Left hindlimb (tissue), 1 donor: ENCODE measurements at regions not wholly inside any gene's neighbourhood (a gene's known extent, or its start where the extent isn't known, plus 50 kb on each side); places are given as distances from the start of the nearest gene placed in this dataset.

Experiments used
- DNase-seq: peaks from one replicate; pipeline ENCODE4 v3.0.0-alpha.2; 2018

DNA sequence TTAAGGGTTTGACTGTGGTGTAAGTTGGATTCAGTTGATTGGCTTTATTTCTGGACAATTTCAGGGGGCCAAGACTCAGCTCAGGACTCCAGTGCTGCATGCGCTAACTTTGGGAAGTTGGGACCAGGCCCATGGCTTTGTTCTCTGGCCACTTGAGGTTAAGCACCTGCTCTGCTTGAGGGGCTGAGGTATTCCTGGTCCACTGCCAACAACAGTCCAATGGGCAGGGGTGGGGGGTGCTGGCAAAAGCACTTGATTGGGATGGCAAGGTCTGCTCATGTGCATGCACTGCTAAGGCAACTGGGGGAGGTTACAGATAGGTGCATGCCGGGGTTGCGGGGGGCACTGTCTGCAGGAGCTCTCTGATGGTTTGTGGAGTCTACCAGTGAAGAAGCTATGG is 52.6 kb upstream of the ASB17 start:
- no peak for DNase-seq

DNA sequence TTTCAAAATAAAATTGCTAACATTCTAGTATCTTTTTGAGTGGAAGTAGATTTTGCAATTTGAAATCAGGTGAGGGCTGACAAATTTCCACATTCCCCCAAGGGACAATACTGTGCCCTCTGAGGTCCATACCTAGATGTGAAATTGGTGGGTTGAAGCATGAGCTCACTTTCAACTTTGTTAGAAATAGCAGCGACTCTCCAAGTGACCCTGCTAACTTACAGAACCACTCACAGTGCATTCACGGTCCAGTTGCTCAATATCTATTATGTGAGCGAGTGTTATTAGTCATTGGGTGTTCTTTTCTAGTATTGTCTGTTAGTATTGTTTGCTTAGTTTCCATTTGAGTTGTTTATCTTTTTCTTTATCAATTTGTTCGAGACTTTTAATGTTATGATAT is 53.6 kb upstream of the ASB17 start:
- no peak for DNase-seq

- DNase-seq: no peak
Observed at GRCh38 chr1:75986478-75986877, 54.3 kb upstream of the ASB17 start.

GRCh38 chr1:75989121-75989520 is 56.9 kb upstream of the ASB17 start:
- no peak for DNase-seq

- DNase-seq: no peak
Observed at GRCh38 chr1:75990686-75991085, 58.5 kb upstream of the ASB17 start.

DNA sequence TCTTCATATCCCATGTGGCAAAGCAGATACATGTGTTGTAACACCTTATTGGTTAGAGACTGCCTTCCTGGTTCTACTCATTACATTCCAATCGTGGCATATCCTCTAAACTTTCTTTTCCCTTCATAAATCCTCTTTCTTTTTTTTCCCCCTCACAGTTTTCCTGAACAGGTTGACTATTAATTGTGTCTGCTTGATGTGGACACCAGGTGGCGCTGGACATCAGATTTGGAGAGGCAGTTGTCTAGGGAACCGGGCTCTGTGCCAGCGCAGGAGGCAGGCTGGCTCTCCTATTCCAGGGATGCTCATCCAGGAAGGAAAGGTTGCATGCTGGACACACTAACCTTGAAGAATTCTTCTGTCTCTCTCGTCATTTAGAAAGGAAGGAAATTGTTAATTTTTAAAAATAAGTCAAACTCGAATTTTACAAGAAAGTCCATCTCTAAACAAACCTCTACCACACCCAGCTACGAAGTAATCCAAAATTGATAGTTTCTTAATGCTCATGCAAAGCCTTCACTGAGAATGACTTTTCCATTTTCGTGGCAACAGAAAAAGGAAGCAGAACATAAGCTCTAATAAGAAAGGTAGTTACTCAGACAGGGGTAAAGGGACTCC is 59.4 kb upstream of the ASB17 start:
- peak; percentile 85 for DNase-seq

DNA sequence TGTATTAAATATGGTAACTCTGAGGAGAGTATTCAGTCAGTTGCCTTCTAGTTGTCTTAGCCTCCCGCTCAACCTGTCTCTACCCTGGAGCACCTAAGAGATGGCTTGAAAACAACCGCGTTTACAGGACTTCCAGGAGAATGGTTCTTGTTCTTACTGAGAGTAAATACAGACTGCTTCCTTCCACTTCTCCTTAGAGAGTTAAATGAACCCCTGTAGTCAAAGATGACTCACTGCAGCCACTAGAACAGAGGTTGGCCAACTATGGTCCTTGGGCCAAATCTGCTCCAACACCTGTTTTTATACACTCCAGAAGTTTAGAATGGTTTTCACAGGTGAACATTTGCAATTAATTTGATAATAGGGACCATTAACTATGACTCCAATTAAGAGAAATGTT is 60.1 kb upstream of the ASB17 start:
- no peak for DNase-seq

- DNase-seq: no peak
Observed at GRCh38 chr1:75993661-75994060, 61.5 kb upstream of the ASB17 start.

GRCh38 chr1:75996196-75996595 is 64.0 kb upstream of the ASB17 start:
- no peak for DNase-seq

DNA sequence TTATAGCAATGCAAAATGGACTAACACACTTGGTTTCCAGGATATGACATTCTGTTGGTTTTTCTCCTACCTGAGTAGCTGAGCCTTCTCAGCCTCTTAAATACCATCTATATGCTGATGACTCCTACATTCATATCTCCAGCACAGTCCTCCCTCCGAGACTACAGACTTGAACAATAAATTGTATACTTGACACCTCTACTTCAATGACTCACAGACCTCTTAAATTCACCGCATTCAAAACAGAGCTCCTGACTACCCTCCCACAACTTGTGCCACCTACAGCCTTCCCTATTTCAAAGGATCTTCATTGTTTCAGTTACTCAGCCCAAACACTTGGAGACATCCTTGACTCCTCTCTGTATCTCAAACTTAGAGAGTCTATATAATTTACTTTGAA is 66.8 kb upstream of the ASB17 start:
- DNase-seq: no peak

DNA sequence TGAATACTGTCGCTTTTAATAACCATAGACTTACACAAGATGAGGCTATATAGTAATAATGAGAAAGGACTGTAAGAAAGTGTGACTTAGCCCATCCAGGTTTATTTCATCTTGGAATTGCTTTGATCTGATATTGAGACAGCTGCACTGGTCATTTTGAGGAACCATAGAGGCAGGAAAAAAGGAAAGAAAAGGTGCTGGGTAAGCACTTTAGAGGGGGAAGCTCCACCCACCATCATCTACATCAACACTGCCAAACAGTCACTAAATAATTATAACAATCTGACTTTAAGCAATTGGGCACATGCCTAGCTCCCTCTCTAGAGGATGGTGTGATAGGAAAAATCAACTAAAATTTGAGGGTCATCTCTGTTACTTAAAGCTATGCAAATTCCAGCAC is 70.6 kb upstream of the ST6GALNAC3 start:
- DNase-seq: no peak

- no peak for DNase-seq
Observed at GRCh38 chr1:76005765-76006164, 68.8 kb upstream of the ST6GALNAC3 start.

DNA sequence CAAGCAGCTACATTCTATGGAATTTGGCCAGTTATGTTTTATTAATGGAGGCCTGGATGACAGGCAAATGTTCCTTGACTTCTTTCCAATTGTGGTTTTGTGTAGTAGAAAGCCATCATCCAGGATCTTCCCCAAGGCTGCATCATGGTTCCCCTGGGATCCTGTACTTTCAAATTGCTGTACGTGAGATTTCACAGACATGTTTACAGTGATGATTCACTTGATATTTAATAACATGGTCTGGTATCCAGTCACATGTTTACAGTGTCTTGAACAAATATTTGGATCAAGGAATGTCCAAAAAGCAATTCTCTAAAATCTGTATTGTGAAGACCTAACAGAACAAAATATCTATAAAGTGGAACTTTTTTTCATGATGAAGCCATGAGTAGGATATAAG is 68.3 kb upstream of the ST6GALNAC3 start:
- no peak for DNase-seq

GRCh38 chr1:76010802-76011201 is 63.7 kb upstream of the ST6GALNAC3 start:
- DNase-seq: no peak

DNA sequence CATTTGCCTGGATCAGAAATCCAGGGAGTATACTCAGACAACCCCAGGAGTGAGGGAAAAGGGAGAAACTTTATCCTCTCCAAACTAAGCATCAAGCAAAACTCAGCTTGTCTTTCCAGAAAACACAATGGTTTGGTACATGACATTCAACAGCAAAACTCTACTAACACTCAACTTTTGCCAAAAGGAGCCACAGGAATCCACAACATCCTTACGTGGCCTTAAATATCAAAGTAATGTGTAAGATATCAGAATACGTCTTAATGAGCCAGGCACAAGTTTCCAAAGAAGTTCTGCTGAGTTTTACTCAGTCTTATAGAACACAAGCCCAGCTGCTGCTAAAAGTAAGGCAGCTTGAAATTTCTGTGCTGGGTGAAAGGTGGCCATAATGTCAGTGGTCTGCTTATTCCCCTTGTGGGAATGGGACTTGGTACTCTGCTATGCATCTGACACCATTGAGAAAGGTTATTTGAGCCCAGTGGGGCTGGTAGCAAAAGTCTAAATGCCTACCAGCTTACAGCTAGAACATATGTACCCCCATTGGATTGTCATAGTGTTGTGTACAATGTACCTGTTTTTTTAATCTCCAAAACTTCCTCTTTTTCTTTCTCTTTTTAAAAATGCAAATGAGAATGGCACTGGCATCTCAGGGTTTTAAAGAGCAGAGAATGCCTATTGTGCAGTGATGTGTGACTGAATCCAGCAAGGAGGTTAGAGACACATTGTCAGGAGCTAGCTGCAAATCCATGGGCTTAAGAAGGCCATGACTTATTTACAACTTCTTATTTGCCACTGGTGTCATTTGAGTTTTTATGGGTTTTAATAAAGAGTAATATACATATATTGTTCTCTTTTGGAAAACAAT is 62.0 kb upstream of the ST6GALNAC3 start:
- no peak for DNase-seq

DNA sequence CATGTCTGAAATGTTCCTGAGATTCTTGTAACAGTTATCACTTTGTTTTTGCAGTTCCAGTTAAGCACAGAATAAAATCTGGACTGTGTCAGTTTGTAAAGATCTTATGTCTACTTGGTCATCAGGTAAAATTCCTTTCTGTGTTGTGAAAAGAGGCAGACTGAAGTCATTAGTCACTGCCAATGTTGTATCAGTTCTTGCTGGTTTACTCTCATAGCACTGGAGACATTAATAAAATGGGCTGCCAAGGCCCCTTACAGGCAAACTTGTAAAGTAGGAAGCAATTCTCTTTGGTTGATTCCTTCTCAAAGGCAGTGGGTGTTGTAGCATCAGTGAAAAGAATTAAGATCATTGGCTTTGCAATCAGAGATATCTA is 61.4 kb upstream of the ST6GALNAC3 start:
- no peak for DNase-seq

DNA sequence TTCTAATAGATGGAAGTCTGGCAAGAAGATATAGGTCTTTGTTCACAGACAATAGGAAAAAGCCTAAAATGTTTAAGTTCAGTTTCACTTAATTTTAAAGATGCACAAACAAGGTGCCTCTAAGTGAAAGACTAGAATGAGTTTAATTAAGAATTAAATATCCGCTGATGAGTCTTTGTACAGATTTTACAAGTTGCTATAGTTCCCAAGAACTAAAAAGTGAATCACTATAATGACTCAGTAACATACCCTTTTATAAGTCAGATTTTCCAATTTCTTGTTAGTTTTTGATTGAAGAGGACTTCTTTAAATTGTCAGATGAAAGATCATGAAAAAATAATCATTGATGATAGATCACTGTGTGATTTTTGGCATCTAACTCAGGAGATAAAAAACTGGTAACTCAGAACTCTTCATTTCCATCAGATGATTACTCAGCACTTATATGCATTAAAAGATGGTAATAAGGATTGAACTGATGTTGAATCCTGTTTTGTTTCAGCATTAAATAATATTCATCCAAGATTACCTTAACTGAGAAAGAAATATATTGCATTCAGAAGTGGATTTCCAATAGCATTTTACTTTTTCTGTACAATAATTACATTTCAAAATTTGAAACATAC is 59.0 kb upstream of the ST6GALNAC3 start:
- DNase-seq: no peak

- DNase-seq: no peak
Observed at GRCh38 chr1:76018045-76018444, 56.5 kb upstream of the ST6GALNAC3 start.

- DNase-seq: no peak
Observed at GRCh38 chr1:76021846-76022245, 52.7 kb upstream of the ST6GALNAC3 start.

GRCh38 chr1:76023669-76024435 is 50.7 kb upstream of the ST6GALNAC3 start:
- DNase-seq: no peak
